ENCODE measurements at regions not wholly inside any gene's neighbourhood (a gene's known extent, or its start where the extent isn't known, plus 50 kb on each side); places are given as distances from the start of the nearest gene placed in this dataset.

DNA sequence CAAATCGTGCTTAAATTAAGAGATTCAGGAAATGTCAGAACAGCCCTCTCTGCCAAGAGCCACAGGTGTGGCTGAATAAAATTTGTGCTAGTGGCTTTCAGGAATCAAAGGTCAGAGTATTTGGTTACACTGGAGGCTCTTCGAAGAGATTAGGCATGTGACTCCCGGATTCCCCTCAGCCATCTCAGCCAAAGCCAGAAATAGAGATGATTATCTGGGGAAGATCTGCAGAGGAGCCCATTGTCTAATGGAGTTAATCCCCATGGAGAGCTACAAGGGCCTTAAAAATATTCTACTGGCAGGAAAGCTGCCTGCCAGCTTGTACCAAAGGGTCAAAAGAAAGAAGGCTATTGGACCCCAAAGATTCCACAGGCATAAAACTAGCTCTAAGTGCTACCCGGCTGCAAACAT is 1259.5 kb downstream of the TBC1D22A start:
- TF ChIP-seq, protein P1, sequence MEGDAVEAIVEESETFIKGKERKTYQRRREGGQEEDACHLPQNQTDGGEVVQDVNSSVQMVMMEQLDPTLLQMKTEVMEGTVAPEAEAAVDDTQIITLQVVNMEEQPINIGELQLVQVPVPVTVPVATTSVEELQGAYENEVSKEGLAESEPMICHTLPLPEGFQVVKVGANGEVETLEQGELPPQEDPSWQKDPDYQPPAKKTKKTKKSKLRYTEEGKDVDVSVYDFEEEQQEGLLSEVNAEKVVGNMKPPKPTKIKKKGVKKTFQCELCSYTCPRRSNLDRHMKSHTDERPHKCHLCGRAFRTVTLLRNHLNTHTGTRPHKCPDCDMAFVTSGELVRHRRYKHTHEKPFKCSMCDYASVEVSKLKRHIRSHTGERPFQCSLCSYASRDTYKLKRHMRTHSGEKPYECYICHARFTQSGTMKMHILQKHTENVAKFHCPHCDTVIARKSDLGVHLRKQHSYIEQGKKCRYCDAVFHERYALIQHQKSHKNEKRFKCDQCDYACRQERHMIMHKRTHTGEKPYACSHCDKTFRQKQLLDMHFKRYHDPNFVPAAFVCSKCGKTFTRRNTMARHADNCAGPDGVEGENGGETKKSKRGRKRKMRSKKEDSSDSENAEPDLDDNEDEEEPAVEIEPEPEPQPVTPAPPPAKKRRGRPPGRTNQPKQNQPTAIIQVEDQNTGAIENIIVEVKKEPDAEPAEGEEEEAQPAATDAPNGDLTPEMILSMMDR (IDR thresholded peaks at IDR 0.05; ENCODE audit: low read length), result no peak
- TF ChIP-seq EZH2phosphoT487 (IDR thresholded peaks at IDR 0.05; ENCODE audit: low read length), result no peak

Data from MM.1S (cell line).